HUES6 (cell line): ENCODE measurements at regions not wholly inside any gene's neighbourhood (a gene's known extent, or its start where the extent isn't known, plus 50 kb on each side); places are given as distances from the start of the nearest gene placed in this dataset.

ENCODE experiments used
- H3K27ac ChIP-seq: 2 replicates; pipeline ENCODE4 v1.7.0; 2013; ENCODE audit warnings: low read depth, mild to moderate bottlenecking, low read length, inconsistent platforms
- H3K27me3 ChIP-seq: 2 replicates; pipeline ENCODE4 v1.6.1; 2013; ENCODE audit warnings: low read length; ENCODE audit not compliant: control insufficient read depth, insufficient read depth
- H3K36me3 ChIP-seq: 2 replicates; pipeline ENCODE4 v1.6.1; 2013; ENCODE audit warnings: low read length; ENCODE audit not compliant: control insufficient read depth, insufficient read depth
- H3K4me1 ChIP-seq: 2 replicates; pipeline ENCODE4 v1.6.1; 2013; ENCODE audit warnings: low read length; ENCODE audit not compliant: control insufficient read depth, insufficient read depth
- H3K4me3 ChIP-seq: 2 replicates; pipeline ENCODE4 v1.5.1; 2013; ENCODE audit warnings: low read depth, low read length
- H3K9ac ChIP-seq: one replicate; pipeline ENCODE4 v1.6.1; 2013; ENCODE audit warnings: mild to moderate bottlenecking, low read length
- H3K9me3 ChIP-seq: 2 replicates; pipeline ENCODE4 v1.6.1; 2013; ENCODE audit warnings: low read depth, low read length; ENCODE audit not compliant: control insufficient read depth, insufficient read depth

GRCh38 chr9:28190981-28191380, 617.7 kb upstream of the C9orf72 start:
- Histone ChIP-seq H3K27ac (no peak overlapping the region), H3K9ac (no peak overlapping the region)

GRCh38 chr9:28197653-28198052, 624.4 kb upstream of the C9orf72 start:
- H3K27ac ChIP-seq = no peak overlapping the region
- no peaks in the 10 kb centered on the region for H3K4me1 ChIP-seq
- H3K9me3 ChIP-seq = no peaks in the 10 kb centered on the region
- no peak overlapping the region for H3K9ac ChIP-seq
- H3K36me3 ChIP-seq = no peaks in the 10 kb centered on the region
- no peak overlapping the region for H3K4me3 ChIP-seq
- H3K27me3 ChIP-seq = no peaks in the 10 kb centered on the region

More at GRCh38 chr9:28190981-28191380, 617.7 kb upstream of the C9orf72 start:
- Histone ChIP-seq H3K9me3 (no peaks in the 10 kb centered on the region), H3K27me3 (no peaks in the 10 kb centered on the region), H3K4me3 (no peak overlapping the region), H3K4me1 (no peaks in the 10 kb centered on the region), H3K36me3 (no peaks in the 10 kb centered on the region)

DNA sequence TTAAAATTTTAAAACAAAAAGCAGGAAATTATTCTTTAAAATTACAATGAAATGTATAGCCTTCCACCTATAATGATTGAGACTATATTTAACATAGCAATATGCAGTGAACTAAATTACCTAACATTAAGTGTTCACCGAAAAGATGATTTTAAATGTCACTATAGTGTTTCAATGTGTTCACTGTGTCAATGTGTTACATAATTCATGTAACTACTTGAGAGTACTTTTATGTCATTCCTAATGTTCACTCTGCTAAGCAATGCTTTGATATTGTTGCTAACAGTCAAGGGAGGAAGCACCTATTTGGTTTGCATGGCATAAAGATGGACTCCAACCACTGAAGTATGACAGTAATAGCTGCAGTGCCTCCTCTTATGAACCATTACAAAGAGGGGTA, 629.8 kb upstream of the C9orf72 start:
- no peak overlapping the region for H3K27ac ChIP-seq
- no peak overlapping the region for H3K4me3 ChIP-seq
- no peaks in the 10 kb centered on the region for H3K36me3 ChIP-seq
- no peak overlapping the region for H3K9ac ChIP-seq
- no peaks in the 10 kb centered on the region for H3K4me1 ChIP-seq
- H3K9me3 ChIP-seq = no peaks in the 10 kb centered on the region
- no peaks in the 10 kb centered on the region for H3K27me3 ChIP-seq

DNA sequence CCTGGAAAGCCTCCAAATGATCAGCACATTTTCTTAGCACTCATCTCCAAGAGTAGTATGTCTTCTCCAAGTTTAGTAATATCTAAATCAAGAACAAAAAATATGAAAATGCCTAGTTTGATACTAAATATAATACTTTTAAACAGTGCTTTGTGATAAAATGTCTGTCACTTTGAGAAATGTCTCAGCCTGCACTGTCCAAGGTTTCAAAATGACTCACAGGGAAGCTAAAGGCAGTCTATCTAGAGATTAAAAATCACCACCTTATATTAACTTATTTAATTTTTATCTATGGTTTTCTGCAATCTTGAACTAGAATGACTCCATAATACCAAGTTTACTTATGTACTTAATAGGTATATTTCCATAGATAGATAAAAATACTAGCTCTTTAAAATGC, 633.0 kb upstream of the C9orf72 start:
- H3K27me3 ChIP-seq = no peaks in the 10 kb centered on the region
- H3K4me1 ChIP-seq = no peaks in the 10 kb centered on the region
- no peaks in the 10 kb centered on the region for H3K36me3 ChIP-seq
- no peak overlapping the region for H3K27ac ChIP-seq
- H3K9me3 ChIP-seq = no peaks in the 10 kb centered on the region
- H3K9ac ChIP-seq = no peak overlapping the region
- H3K4me3 ChIP-seq = no peak overlapping the region

GRCh38 chr9:28207657-28208056, 634.4 kb upstream of the C9orf72 start:
- no peak overlapping the region for H3K9ac ChIP-seq
- no peaks in the 10 kb centered on the region for H3K27me3 ChIP-seq
- no peak overlapping the region for H3K4me3 ChIP-seq
- no peaks in the 10 kb centered on the region for H3K36me3 ChIP-seq
- H3K9me3 ChIP-seq = no peaks in the 10 kb centered on the region
- H3K27ac ChIP-seq = no peak overlapping the region
- no peaks in the 10 kb centered on the region for H3K4me1 ChIP-seq

GRCh38 chr9:28209130-28209529, 635.8 kb upstream of the C9orf72 start:
- H3K27me3 ChIP-seq = no peaks in the 10 kb centered on the region
- no peak overlapping the region for H3K4me3 ChIP-seq
- H3K4me1 ChIP-seq = peaks cover 4% of the 10 kb centered on the region; the same call in 1 of the 2 replicates
- H3K9me3 ChIP-seq = no peaks in the 10 kb centered on the region
- H3K27ac ChIP-seq = no peak overlapping the region
- H3K36me3 ChIP-seq = no peaks in the 10 kb centered on the region
- no peak overlapping the region for H3K9ac ChIP-seq

DNA sequence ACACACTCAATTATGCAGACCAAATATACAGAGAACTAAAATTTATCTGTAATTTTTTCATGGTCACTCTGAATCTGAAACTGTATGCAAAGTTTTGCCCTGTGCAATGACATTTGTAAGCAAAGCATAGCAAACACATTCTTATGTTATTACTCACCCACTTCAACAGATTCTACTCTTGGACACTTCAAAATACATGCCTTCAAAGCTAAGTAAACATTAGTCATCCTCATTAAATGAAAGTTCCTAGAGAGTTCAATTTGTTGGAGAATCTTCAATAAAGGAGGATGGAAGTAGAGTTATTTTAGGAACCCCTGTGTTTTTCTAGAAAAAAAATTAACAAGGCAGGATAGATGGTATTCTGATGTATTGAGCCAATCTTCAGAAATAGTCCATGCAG, 639.7 kb upstream of the C9orf72 start:
- no peak overlapping the region for H3K9ac ChIP-seq
- H3K27me3 ChIP-seq = no peaks in the 10 kb centered on the region
- H3K9me3 ChIP-seq = no peaks in the 10 kb centered on the region
- H3K4me3 ChIP-seq = no peak overlapping the region
- H3K27ac ChIP-seq = no peak overlapping the region
- H3K4me1 ChIP-seq = peaks cover 4% of the 10 kb centered on the region; the same call in 1 of the 2 replicates
- no peaks in the 10 kb centered on the region for H3K36me3 ChIP-seq

DNA sequence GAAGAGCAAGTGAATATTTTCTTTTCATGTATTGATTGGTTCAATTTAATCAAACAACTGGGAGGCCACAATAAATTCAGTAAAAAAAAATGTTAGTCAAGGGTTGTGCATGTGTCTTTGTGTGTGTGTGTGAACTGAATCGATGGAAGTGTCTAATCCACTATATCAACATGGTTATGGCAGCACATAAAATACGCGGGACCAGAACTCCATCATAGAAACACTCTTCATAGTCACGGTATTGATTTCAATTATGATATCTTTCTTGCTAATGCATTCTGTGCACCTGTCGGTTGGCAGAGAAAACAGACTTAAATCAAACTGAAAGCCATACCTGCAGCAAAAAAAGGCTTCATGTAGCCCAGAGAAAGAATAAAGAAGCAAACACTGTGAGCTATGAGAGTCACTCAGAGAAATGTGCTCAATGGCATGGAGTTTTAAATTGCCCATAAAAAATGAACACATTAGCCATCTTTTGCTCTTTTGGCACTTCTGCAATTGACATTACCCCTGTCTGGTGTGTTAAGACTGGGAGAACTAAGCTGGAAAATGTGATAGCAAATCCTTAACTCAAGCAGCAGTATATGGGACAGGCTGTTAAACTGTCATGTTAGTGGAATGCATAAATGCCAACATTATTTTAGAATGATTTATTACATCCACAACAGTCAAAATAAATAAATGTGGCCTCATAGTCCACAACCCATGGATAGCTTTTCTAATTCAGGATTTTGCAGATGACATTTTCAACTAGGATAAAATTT, 642.4 kb upstream of the C9orf72 start:
- no peaks in the 10 kb centered on the region for H3K9me3 ChIP-seq
- no peak overlapping the region for H3K27ac ChIP-seq
- no peak overlapping the region for H3K9ac ChIP-seq
- H3K4me1 ChIP-seq = peaks cover 4% of the 10 kb centered on the region; the same call in 1 of the 2 replicates
- H3K27me3 ChIP-seq = no peaks in the 10 kb centered on the region
- no peaks in the 10 kb centered on the region for H3K36me3 ChIP-seq
- no peak overlapping the region for H3K4me3 ChIP-seq

GRCh38 chr9:28232686-28233085, 659.4 kb upstream of the C9orf72 start:
- H3K36me3 ChIP-seq = no peaks in the 10 kb centered on the region
- no peaks in the 10 kb centered on the region for H3K9me3 ChIP-seq
- H3K27me3 ChIP-seq = no peaks in the 10 kb centered on the region
- H3K4me1 ChIP-seq = peaks cover 4% of the 10 kb centered on the region; the same call in 1 of the 2 replicates
- H3K27ac ChIP-seq = no peak overlapping the region
- H3K4me3 ChIP-seq = no peak overlapping the region
- no peak overlapping the region for H3K9ac ChIP-seq

GRCh38 chr9:28234133-28234893, 661.0 kb upstream of the C9orf72 start:
- Histone ChIP-seq H3K9ac (no peak overlapping the region), H3K27ac (no peak overlapping the region), H3K4me3 (no peak overlapping the region), H3K36me3 (no peaks in the 10 kb centered on the region), H3K4me1 (peaks cover 4% of the 10 kb centered on the region; the same call in 1 of the 2 replicates), H3K9me3 (no peaks in the 10 kb centered on the region), H3K27me3 (no peaks in the 10 kb centered on the region)

DNA sequence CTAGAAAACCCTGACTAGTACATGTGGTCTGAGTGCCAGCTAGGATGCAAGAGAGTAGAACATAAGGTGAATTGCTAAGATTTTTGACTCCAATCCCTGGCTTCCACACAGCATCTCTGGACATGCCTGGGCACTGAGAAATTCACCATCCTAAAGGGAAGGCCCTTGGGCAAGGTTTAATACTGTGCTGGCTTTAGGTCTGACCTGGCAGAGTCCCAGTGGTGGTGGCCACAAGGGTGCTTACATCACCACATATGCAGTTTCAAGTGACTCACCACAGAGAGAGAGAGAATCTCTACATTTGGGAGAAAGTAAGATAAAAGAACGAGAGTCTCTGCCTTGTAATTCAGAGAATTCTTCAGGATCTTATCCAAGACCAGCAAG, 661.6 kb upstream of the C9orf72 start:
- H3K36me3 ChIP-seq = no peaks in the 10 kb centered on the region

More for the DNA sequence above, 661.6 kb upstream of the C9orf72 start:
- H3K4me1 ChIP-seq = peaks cover 4% of the 10 kb centered on the region; the same call in 1 of the 2 replicates
- H3K9ac ChIP-seq = no peak overlapping the region
- H3K4me3 ChIP-seq = no peak overlapping the region
- H3K27ac ChIP-seq = no peak overlapping the region
- H3K27me3 ChIP-seq = no peaks in the 10 kb centered on the region
- H3K9me3 ChIP-seq = no peaks in the 10 kb centered on the region
